Liver (tissue), 8 donors: ENCODE measurements at regions not wholly inside any gene's neighbourhood (a gene's known extent, or its start where the extent isn't known, plus 50 kb on each side); places are given as distances from the start of the nearest gene placed in this dataset.

ENCODE experiments used
- DNase-seq: peaks from one replicate; pipeline ENCODE4 v3.0.0-alpha.2; 2017; ENCODE audit warnings: low spot score
- H3K27ac ChIP-seq, 2 donors: one replicate each; pipeline ENCODE4 v1.7.0; 2013; ENCODE audit warnings: inconsistent platforms in 2 of 2, low read length in 2 of 2, control low read depth in 1 of 2, low read depth in 1 of 2, mild to moderate bottlenecking in 1 of 2
- H3K27me3 ChIP-seq, 4 donors: one replicate each; pipeline versions ENCODE4 v1.6.1 to v1.7.0; 2013; ENCODE audit warnings: low read length in 3 of 4, inconsistent platforms in 1 of 4, mild to moderate bottlenecking in 1 of 4, moderate library complexity in 1 of 4; ENCODE audit not compliant: control insufficient read depth in 4 of 4, insufficient read depth in 4 of 4
- H3K36me3 ChIP-seq, 4 donors: one replicate each; pipeline versions ENCODE4 v1.6.1 to v1.7.0; 2013; ENCODE audit warnings: low read length in 3 of 4, mild to moderate bottlenecking in 3 of 4, low read depth in 1 of 4, moderate library complexity in 1 of 4; ENCODE audit not compliant: control insufficient read depth in 4 of 4, insufficient read depth in 3 of 4
- H3K4me1 ChIP-seq, 4 donors: one replicate each; pipeline versions ENCODE4 v1.6.1 to v1.7.0; 2013; ENCODE audit warnings: low read length in 3 of 4, mild to moderate bottlenecking in 3 of 4, moderate library complexity in 1 of 4; ENCODE audit not compliant: control insufficient read depth in 4 of 4, insufficient read depth in 4 of 4
- H3K4me3 ChIP-seq, 3 donors: one replicate each; pipeline versions ENCODE4 v1.6.1 to v1.7.0; 2013; ENCODE audit warnings: low read length in 3 of 3, control low read depth in 1 of 3, low read depth in 1 of 3, mild to moderate bottlenecking in 1 of 3
- H3K9ac ChIP-seq, 2 donors: one replicate each; pipeline ENCODE4 v1.7.0; 2013; ENCODE audit warnings: low read length in 2 of 2, mild to moderate bottlenecking in 2 of 2, moderate library complexity in 2 of 2, control low read depth in 1 of 2, low read depth in 1 of 2
- H3K9me3 ChIP-seq, 4 donors: one replicate each; pipeline versions ENCODE4 v1.6.1 to v1.7.0; 2013; ENCODE audit warnings: low read length in 3 of 4; ENCODE audit not compliant: control insufficient read depth in 4 of 4
- ATF3 ChIP-seq: IDR thresholded peaks from 2 replicates; pipeline ENCODE4 v1.6.1; 2016; ENCODE audit warnings: antibody characterized with exemption
- CTCF ChIP-seq: fragments of 150-350 bp; IDR thresholded peaks from 2 replicates; pipeline ENCODE4 v1.5.1; 2017; ENCODE audit warnings: improper control_type of control experiment, low read depth, low read length; ENCODE audit not compliant: missing input control
- EGR1 ChIP-seq, 2 donors: IDR thresholded peaks; 2 replicates each; pipeline ENCODE4 v1.6.1; 2016 to 2018; ENCODE audit warnings: antibody characterized with exemption in 2 of 2, low read depth in 2 of 2
- FOXA1 ChIP-seq: IDR thresholded peaks from 2 replicates; pipeline ENCODE4 v1.6.1; 2016; ENCODE audit warnings: antibody characterized with exemption
- FOXA2 ChIP-seq: IDR thresholded peaks from 2 replicates; pipeline ENCODE4 v1.6.1; 2016; ENCODE audit warnings: antibody characterized with exemption
- GABPA ChIP-seq, 2 donors: IDR thresholded peaks in 1 of 2; conservative IDR thresholded peaks in 1 of 2; 2 replicates each; pipeline ENCODE4 v1.6.1; 2016; ENCODE audit warnings: antibody characterized with exemption in 2 of 2, mild to moderate bottlenecking in 1 of 2, moderate library complexity in 1 of 2
- HNF4A ChIP-seq, 2 donors: conservative IDR thresholded peaks; 2 replicates each; pipeline ENCODE4 v1.6.1; 2016; ENCODE audit warnings: antibody characterized with exemption in 2 of 2, mild to moderate bottlenecking in 2 of 2
- HNF4G ChIP-seq: IDR thresholded peaks from 2 replicates; pipeline ENCODE4 v1.6.1; 2016; ENCODE audit warnings: antibody characterized with exemption
- JUND ChIP-seq, 2 donors: IDR thresholded peaks; 2 replicates each; pipeline ENCODE4 v1.6.1; 2016; ENCODE audit warnings: antibody characterized with exemption in 2 of 2
- MAX ChIP-seq: IDR thresholded peaks from 2 replicates; pipeline ENCODE4 v1.6.1; 2016; ENCODE audit warnings: antibody characterized with exemption
- NR2F2 ChIP-seq: IDR thresholded peaks from 2 replicates; pipeline ENCODE4 v1.6.1; 2016; ENCODE audit warnings: antibody characterized with exemption
- RAD21 ChIP-seq, 2 donors: IDR thresholded peaks; 2 replicates each; pipeline ENCODE4 v1.6.1; 2016; ENCODE audit warnings: antibody characterized with exemption in 2 of 2, mild to moderate bottlenecking in 2 of 2
- REST ChIP-seq: IDR thresholded peaks from 2 replicates; pipeline ENCODE4 v1.6.1; 2016; ENCODE audit warnings: antibody characterized with exemption, mild to moderate bottlenecking
- RXRA ChIP-seq, 2 donors: IDR thresholded peaks; 2 replicates each; pipeline ENCODE4 v1.6.1; 2017 to 2018; ENCODE audit warnings: antibody characterized with exemption in 2 of 2, mild to moderate bottlenecking in 1 of 2
- SP1 ChIP-seq: IDR thresholded peaks from 2 replicates; pipeline ENCODE4 v1.6.1; 2018; ENCODE audit warnings: antibody characterized with exemption, mild to moderate bottlenecking
- TAF1 ChIP-seq: conservative IDR thresholded peaks from 2 replicates; pipeline ENCODE4 v1.6.1; 2016; ENCODE audit warnings: antibody characterized with exemption, mild to moderate bottlenecking
- YY1 ChIP-seq: IDR thresholded peaks from 2 replicates; pipeline ENCODE4 v1.6.1; 2016; ENCODE audit warnings: antibody characterized with exemption, mild to moderate bottlenecking
- ZBTB33 ChIP-seq: IDR thresholded peaks from 2 replicates; pipeline ENCODE4 v1.6.1; 2016; ENCODE audit warnings: antibody characterized with exemption
- WGBS: extraction: QIAGEN DNeasy Blood & Tissue Kit; methylation state at CpG from one replicate; pipeline ENCODE4 v1.1.7; 2013; 5-methylcytosine and 5-hydroxymethylcytosine counted together
- donor health status: healthy.
- donor health status: healthy.
- donor health status: healthy.
- donor health status: healthy.
- donor health status: healthy.

GRCh38 chr4:173934933-173935620, 348.4 kb downstream of the FBXO8 start:
- Histone ChIP-seq H3K27ac (no peak overlapping the region), H3K4me1 (no peaks in the 10 kb centered on the region), H3K9ac (no peak overlapping the region), H3K27me3 (peaks cover 0 to 4% (median 0%) of the 10 kb centered on the region in 4 donors), H3K9me3 (no peaks in the 10 kb centered on the region), H3K36me3 (no peaks in the 10 kb centered on the region), H3K4me3 (no peak overlapping the region)
- DNase-seq, result no peak
- 13% methylated on average over 5 of the region's 5 CpGs for WGBS
- TF ChIP-seq TAF1, result no peak
- TF ChIP-seq FOXA1, result no peak
- TF ChIP-seq FOXA2, result no peak
- TF ChIP-seq GABPA (IDR thresholded peaks at IDR 0.05 in 1 of 2, conservative IDR thresholded peaks at IDR 0.05 in 1 of 2), result no peak
- no peak for TF ChIP-seq ATF3
- TF ChIP-seq NR2F2, result no peak
- no peak for TF ChIP-seq HNF4A (conservative IDR thresholded peaks at IDR 0.05)
- no peak for TF ChIP-seq HNF4G
- TF ChIP-seq RAD21 (IDR thresholded peaks at IDR 0.05), result no peak
- no peak for TF ChIP-seq JUND (IDR thresholded peaks at IDR 0.05)
- no peak for TF ChIP-seq REST
- TF ChIP-seq CTCF, result no peak
- TF ChIP-seq YY1, result no peak
- TF ChIP-seq ZBTB33, result no peak
- no peak for TF ChIP-seq SP1
- no peak for TF ChIP-seq RXRA (IDR thresholded peaks at IDR 0.05)
- TF ChIP-seq MAX, result no peak
- TF ChIP-seq EGR1 (IDR thresholded peaks at IDR 0.05; ENCODE audit: low read depth in 2 of 2), result no peak
